Fibroblast of lung (primary cell): ENCODE measurements at regions not wholly inside any gene's neighbourhood (a gene's known extent, or its start where the extent isn't known, plus 50 kb on each side); places are given as distances from the start of the nearest gene placed in this dataset.

ENCODE experiments used
- DNase-seq, 2 donors: peaks; one replicate each; pipeline versions ENCODE4 v3.0.0 to v3.0.0-alpha.2; 2010; ENCODE audit warnings: low read depth in 2 of 2
- H2AFZ ChIP-seq: 2 replicates; pipeline ENCODE4 v1.5.1; 2012; ENCODE audit warnings: low read length, control low read depth, inconsistent platforms
- H3K27ac ChIP-seq: 2 replicates; pipeline ENCODE4 v1.5.1; 2011; ENCODE audit warnings: low read length, control low read depth; ENCODE audit not compliant: insufficient read depth
- H3K27me3 ChIP-seq: 2 replicates; pipeline ENCODE4 v1.5.1; 2011; ENCODE audit warnings: mild to moderate bottlenecking, low read length; ENCODE audit not compliant: control insufficient read depth, insufficient read depth
- H3K36me3 ChIP-seq: 2 replicates; pipeline ENCODE4 v1.5.1; 2011; ENCODE audit warnings: low read length; ENCODE audit not compliant: control insufficient read depth, insufficient read depth
- H3K4me1 ChIP-seq: 2 replicates; pipeline ENCODE4 v1.5.1; 2011; ENCODE audit warnings: low read length; ENCODE audit not compliant: control insufficient read depth, insufficient read depth; ENCODE audit errors: extremely low read depth
- H3K4me2 ChIP-seq: 2 replicates; pipeline ENCODE4 v1.5.1; 2011; ENCODE audit warnings: low read length, control low read depth; ENCODE audit not compliant: insufficient read depth; ENCODE audit errors: extremely low read depth
- H3K4me3 ChIP-seq, 4 experiments: fragments of 200-600 bp in 1 of 4; sonication (generic) in 1 of 4; replicated peaks in 1 of 4; 2 replicates each; pipeline ENCODE4 v1.5.1; 2011 to 2016; ENCODE audit warnings: low read length in 4 of 4, low read depth in 3 of 4, mild to moderate bottlenecking in 3 of 4, control low read depth in 2 of 4, inconsistent platforms in 1 of 4, mixed read lengths in 1 of 4; ENCODE audit not compliant: insufficient read depth in 1 of 4; ENCODE audit errors: control extremely low read depth in 1 of 4
- H3K79me2 ChIP-seq: 2 replicates; pipeline ENCODE4 v1.5.1; 2012; ENCODE audit warnings: mild to moderate bottlenecking, low read length, inconsistent platforms; ENCODE audit not compliant: control insufficient read depth, insufficient read depth
- H3K9ac ChIP-seq: 2 replicates; pipeline ENCODE4 v1.5.1; 2011; ENCODE audit warnings: mild to moderate bottlenecking, low read length, control low read depth; ENCODE audit not compliant: insufficient read depth
- H3K9me3 ChIP-seq: 2 replicates; pipeline ENCODE4 v1.5.1; 2012; ENCODE audit warnings: low read depth, low read length; ENCODE audit not compliant: control insufficient read depth, insufficient read depth
- H4K20me1 ChIP-seq: 2 replicates; pipeline ENCODE4 v1.5.1; 2011; ENCODE audit warnings: low read length; ENCODE audit not compliant: control insufficient read depth, insufficient read depth; ENCODE audit errors: extremely low read depth
- EZH2 ChIP-seq: IDR thresholded peaks from 2 replicates; pipeline ENCODE4 v1.5.1; 2012; ENCODE audit warnings: low read length, control low read depth, mild to moderate bottlenecking; ENCODE audit errors: missing control alignments
- TF ChIP-seq, protein P1 (sequence below), 2 donors: IDR thresholded peaks in 1 of 2; conservative IDR thresholded peaks in 1 of 2; 1 replicate in 1 of 2; 2 replicates in 1 of 2; pipeline ENCODE4 v1.5.1; 2011 to 2012; ENCODE audit warnings: low read length in 2 of 2, control low read depth in 1 of 2, inconsistent platforms in 1 of 2, low read depth in 1 of 2, mild to moderate bottlenecking in 1 of 2

DNA sequence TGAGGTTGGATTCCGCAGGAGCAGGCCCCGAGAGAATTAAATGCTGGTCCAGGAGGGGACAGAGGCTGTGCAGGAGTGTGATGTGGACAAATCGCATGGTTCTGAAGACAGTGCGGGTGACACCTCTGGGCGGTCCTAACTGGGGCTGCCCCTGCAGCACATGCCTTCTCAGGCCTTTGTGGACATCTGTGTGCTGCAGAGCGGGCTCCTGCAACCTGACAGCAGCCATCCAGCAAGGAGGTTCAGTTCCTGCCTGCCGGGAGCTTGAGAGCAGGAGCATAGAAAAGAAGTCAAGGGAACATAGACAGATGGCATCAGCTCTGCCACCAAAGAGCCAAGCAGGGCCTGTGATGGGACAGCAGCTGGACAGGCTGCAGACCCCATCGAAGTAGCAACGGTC lies 135.9 kb upstream of the PPP2R2D start:
- Histone ChIP-seq H3K4me2 (no peak overlapping the region), H3K4me1 (no peaks in the 10 kb centered on the region), H3K36me3 (no peaks in the 10 kb centered on the region), H3K9me3 (no peaks in the 10 kb centered on the region), H3K9ac (no peak overlapping the region), H4K20me1 (no peaks in the 10 kb centered on the region), H3K27me3 (no peaks in the 10 kb centered on the region), H3K27ac (no peak overlapping the region), H2AFZ (no peak overlapping the region), H3K79me2 (no peaks in the 10 kb centered on the region), H3K4me3 (no peak overlapping the region)
- TF ChIP-seq, protein P1, sequence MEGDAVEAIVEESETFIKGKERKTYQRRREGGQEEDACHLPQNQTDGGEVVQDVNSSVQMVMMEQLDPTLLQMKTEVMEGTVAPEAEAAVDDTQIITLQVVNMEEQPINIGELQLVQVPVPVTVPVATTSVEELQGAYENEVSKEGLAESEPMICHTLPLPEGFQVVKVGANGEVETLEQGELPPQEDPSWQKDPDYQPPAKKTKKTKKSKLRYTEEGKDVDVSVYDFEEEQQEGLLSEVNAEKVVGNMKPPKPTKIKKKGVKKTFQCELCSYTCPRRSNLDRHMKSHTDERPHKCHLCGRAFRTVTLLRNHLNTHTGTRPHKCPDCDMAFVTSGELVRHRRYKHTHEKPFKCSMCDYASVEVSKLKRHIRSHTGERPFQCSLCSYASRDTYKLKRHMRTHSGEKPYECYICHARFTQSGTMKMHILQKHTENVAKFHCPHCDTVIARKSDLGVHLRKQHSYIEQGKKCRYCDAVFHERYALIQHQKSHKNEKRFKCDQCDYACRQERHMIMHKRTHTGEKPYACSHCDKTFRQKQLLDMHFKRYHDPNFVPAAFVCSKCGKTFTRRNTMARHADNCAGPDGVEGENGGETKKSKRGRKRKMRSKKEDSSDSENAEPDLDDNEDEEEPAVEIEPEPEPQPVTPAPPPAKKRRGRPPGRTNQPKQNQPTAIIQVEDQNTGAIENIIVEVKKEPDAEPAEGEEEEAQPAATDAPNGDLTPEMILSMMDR (conservative IDR thresholded peaks at IDR 0.05 in 1 of 2, IDR thresholded peaks at IDR 0.05 in 1 of 2; ENCODE audit: low read depth in 1 of 2, low read length in 2 of 2), result no peak
- TF ChIP-seq EZH2, result no peak
- DNase-seq, result no peak

DNA sequence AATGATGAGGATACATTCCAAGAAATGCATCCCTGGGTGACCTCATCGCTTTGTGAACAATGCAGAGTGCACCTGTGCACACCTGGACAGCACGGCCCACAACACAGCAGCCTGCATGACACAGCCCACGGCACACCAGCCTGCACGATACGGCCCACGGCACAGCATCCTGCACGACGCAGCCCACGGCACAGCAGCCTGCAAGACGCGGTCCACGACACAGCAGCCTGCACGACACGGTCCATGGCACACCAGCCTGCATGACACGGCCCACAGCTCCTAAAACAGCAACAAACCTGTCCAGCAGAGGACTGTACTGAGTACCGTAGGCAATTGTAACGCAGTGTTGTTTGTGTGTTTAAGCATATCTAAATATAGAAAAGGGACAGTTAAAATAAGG lies 134.7 kb upstream of the PPP2R2D start:
- Histone ChIP-seq H3K36me3 (no peaks in the 10 kb centered on the region), H3K4me2 (no peak overlapping the region), H4K20me1 (no peaks in the 10 kb centered on the region), H2AFZ (no peak overlapping the region), H3K4me1 (no peaks in the 10 kb centered on the region), H3K27ac (no peak overlapping the region), H3K9ac (no peak overlapping the region), H3K9me3 (no peaks in the 10 kb centered on the region), H3K4me3 (no peak overlapping the region), H3K27me3 (no peaks in the 10 kb centered on the region), H3K79me2 (no peaks in the 10 kb centered on the region)
- TF ChIP-seq, protein P1 (conservative IDR thresholded peaks at IDR 0.05 in 1 of 2, IDR thresholded peaks at IDR 0.05 in 1 of 2; ENCODE audit: low read depth in 1 of 2, low read length in 2 of 2), result no peak
- no peak for TF ChIP-seq EZH2
- no peak for DNase-seq

DNA sequence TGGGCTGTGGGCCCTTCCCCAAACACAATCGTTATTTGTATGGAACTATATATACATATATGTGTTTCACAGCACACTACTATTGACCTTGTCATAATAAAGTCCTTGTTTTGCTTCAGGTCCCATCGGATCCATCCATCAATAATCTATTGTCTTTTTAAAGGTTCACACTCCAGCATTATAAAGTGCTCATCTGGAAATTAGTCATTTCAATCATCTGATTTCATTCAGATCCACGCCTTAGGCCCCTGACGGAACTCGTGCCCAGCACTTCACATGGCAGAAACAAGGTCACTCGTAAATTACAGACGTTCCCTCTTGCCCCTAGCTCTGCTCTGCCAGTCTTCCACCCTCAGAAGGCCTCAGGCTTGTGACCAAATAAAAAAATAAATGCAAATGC lies 133.1 kb upstream of the PPP2R2D start:
- Histone ChIP-seq H2AFZ (no peak overlapping the region), H3K4me1 (no peaks in the 10 kb centered on the region), H3K4me2 (no peak overlapping the region), H3K4me3 (no peak overlapping the region), H3K9ac (no peak overlapping the region), H3K79me2 (no peaks in the 10 kb centered on the region), H3K27me3 (no peaks in the 10 kb centered on the region), H3K36me3 (no peaks in the 10 kb centered on the region), H3K9me3 (no peaks in the 10 kb centered on the region), H3K27ac (no peak overlapping the region), H4K20me1 (no peaks in the 10 kb centered on the region)
- DNase-seq, result no peak
- TF ChIP-seq EZH2, result no peak
- TF ChIP-seq, protein P1 (conservative IDR thresholded peaks at IDR 0.05 in 1 of 2, IDR thresholded peaks at IDR 0.05 in 1 of 2; ENCODE audit: low read depth in 1 of 2, low read length in 2 of 2), result no peak
